Lower leg skin (tissue), 4 donors: ENCODE measurements at regions not wholly inside any gene's neighbourhood (a gene's known extent, or its start where the extent isn't known, plus 50 kb on each side); places are given as distances from the start of the nearest gene placed in this dataset.

Source experiments
- DNase-seq, 2 donors: peaks; one replicate each; pipeline ENCODE4 v3.0.0-alpha.2; 2019; ENCODE audit warnings: low spot score in 2 of 2
- H3K4me3 ChIP-seq: fragments of 200-600 bp; sonication (generic); 2 replicates; pipeline ENCODE4 v1.5.1; 2017; ENCODE audit warnings: mild to moderate bottlenecking, low read depth; ENCODE audit not compliant: poor library complexity, severe bottlenecking
- POLR2A ChIP-seq, 2 donors: fragments of 450-650 bp; IDR thresholded peaks; one replicate each; pipeline ENCODE4 v1.6.1; 2016 to 2017; ENCODE audit warnings: antibody characterized with exemption in 2 of 2, mild to moderate bottlenecking in 1 of 2, moderate library complexity in 1 of 2
- WGBS, 2 donors: methylation state at CpG; one replicate each; pipeline ENCODE4 v1.1.5; 2018; 5-methylcytosine and 5-hydroxymethylcytosine counted together
- intact Hi-C: fragments of 100-400 bp; cut with DNase I; formaldehyde crosslinking; loops from one replicate; pipeline ENCODE4 v1.15.0; 2023; ENCODE audit warnings: low total_unique reads
- TF ChIP-seq, protein P1 (sequence below), 3 donors: fragments of 450-650 bp; IDR thresholded peaks; one replicate each; pipeline ENCODE4 v1.5.1; 2016; ENCODE audit warnings: antibody characterized with exemption in 3 of 3, mild to moderate bottlenecking in 3 of 3, moderate library complexity in 2 of 3

DNA sequence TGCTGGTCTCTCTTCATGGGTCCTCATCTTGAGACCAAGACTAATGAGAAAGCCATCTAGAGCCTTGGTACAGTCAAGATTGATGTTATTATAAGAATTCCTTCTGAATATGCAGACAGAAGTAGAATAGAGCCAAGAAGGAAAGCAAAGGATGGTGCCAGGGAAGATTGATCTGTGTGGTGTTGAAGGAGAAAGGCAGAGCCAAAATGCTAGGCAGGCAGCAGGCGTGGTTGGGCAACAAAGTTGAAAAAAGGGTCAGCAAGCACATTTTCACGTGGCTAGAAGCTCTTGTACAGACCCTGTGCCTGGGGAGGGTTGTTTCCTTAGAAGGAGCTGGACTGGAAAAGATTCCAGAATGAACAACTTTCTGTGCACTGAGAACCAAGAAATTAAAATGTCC lies 319.7 kb upstream of the ARGLU1 start:
- 37 to 41% methylated on average over 2 of the region's 2 CpGs for whole genome bisulfite sequencing, 2 donors
- TF ChIP-seq, protein P1, sequence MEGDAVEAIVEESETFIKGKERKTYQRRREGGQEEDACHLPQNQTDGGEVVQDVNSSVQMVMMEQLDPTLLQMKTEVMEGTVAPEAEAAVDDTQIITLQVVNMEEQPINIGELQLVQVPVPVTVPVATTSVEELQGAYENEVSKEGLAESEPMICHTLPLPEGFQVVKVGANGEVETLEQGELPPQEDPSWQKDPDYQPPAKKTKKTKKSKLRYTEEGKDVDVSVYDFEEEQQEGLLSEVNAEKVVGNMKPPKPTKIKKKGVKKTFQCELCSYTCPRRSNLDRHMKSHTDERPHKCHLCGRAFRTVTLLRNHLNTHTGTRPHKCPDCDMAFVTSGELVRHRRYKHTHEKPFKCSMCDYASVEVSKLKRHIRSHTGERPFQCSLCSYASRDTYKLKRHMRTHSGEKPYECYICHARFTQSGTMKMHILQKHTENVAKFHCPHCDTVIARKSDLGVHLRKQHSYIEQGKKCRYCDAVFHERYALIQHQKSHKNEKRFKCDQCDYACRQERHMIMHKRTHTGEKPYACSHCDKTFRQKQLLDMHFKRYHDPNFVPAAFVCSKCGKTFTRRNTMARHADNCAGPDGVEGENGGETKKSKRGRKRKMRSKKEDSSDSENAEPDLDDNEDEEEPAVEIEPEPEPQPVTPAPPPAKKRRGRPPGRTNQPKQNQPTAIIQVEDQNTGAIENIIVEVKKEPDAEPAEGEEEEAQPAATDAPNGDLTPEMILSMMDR (IDR thresholded peaks at IDR 0.05): no peak
- no peak for TF ChIP-seq POLR2A (IDR thresholded peaks at IDR 0.05)
- no peak for DNase-seq
- H3K4me3 ChIP-seq: no peak overlapping the region
- intact Hi-C loops: no loop called here

DNA sequence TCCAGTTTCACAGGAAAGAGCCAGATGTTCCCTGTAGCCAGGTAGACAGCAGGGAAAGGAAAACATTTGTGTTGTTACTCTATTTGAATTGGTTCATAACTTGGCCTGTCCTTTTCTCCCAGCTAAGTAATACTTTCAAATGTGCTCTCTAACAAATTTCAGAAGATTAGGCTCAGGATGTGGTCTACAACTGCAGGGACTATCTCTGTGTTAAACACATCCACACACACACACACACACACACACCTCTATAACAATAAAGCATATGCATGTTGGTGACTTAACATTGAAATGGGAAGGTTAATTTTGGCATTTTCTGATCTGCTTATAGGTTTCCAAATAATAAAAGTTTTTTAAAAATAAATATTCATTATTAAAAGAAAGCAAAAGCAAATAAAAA lies 316.0 kb upstream of the ARGLU1 start:
- no peak for TF ChIP-seq POLR2A (IDR thresholded peaks at IDR 0.05)
- TF ChIP-seq, protein P1 (IDR thresholded peaks at IDR 0.05): no peak
- intact Hi-C loops: no loop called here
- no peak for DNase-seq
- no peak overlapping the region for H3K4me3 ChIP-seq

DNA sequence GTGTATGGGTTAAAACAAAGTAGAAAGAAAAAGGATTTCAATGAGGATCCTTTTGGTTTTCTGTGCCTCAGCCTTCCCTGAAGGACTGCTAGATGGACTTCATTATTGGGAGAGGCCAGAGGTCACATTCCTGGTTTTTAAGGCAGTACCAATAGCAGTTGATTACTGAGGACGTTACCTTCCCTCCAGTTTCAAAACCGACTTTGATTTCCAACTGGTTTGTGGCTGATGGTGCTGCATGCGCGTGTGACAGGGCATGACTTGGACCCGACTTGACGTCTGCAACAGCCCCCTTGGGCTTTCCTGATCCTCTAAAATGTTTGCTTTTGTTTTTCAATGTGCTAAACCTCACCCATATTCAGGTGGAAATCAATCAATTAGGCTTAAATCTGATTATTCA lies 314.3 kb upstream of the ARGLU1 start:
- TF ChIP-seq, protein P1 (IDR thresholded peaks at IDR 0.05): no peak
- TF ChIP-seq POLR2A (IDR thresholded peaks at IDR 0.05): no peak
- intact Hi-C loops: no loop called here
- WGBS, 2 donors: 56 to 61% methylated on average over 6 of the region's 6 CpGs
- H3K4me3 ChIP-seq: no peak overlapping the region
- DNase-seq: no peak

DNA sequence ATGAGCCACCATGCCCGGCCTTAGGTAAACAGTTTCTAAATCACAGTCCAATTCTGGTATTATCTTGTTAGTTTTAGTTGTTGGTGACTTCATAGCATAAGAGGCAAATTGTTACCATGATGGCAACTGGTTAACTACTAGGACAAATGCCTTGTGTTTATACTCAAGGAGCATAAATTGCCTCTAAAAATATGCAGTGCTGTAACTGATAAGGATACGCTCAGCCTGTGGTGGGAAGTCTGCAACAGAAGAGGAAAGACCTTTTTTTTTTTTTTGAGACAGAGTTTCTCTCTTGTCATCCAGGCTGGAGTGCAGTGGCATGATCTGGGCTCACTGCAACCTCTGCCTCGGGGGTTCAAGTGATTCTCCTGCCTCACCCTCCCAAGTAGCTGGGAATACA lies 311.9 kb upstream of the ARGLU1 start:
- TF ChIP-seq, protein P1 (IDR thresholded peaks at IDR 0.05): no peak
- no peak for TF ChIP-seq POLR2A (IDR thresholded peaks at IDR 0.05)
- WGBS, 2 donors: 72 to 74% methylated on average over 3 of the region's 3 CpGs
- no peak for DNase-seq
- intact Hi-C loops: no loop called here
- no peak overlapping the region for H3K4me3 ChIP-seq

DNA sequence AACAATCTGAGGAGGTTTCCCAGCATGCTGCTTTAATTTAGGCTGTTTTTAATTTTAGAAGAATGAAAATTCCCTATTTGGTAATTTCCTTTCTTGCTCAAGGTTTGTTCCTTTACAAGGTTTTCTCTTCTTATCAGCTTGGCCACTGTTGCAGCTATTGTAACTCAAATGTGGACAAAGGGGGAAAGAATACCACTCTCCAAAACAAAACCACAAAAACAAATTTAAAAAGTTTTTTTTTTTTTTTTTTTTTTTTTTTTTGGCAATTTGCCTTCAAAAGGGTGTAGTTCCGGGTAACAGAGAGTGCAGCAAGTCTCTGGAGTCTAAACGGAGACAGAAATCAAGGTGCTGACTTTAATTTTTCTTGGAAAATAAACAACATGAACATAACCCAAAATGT lies 306.4 kb upstream of the ARGLU1 start:
- intact Hi-C loops: no loop called here
- no peak for DNase-seq
- no peak overlapping the region for H3K4me3 ChIP-seq
- 4 to 13% methylated on average over 2 of the region's 2 CpGs for WGBS, 2 donors
- TF ChIP-seq, protein P1 (IDR thresholded peaks at IDR 0.05): no peak
- TF ChIP-seq POLR2A (IDR thresholded peaks at IDR 0.05): no peak

DNA sequence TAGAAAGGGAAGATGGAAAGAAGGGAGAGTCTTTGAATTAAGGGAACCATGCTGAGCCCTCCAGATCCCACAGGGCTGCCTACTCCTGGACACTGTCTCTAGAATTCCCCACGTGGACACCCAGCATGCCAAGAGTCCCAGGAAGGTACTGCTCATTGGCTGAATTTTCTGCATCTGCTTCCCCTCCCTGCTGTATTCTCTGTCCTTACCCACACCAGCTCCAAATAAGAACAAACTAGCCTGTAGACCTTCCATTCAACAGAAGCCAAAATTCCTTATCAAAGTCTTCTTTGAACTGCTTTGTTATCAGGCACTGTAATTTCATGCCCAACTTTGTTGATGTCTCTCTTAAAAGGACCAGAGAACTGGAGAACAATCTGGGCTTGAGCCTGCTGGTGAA lies 305.9 kb upstream of the ARGLU1 start:
- 61 to 71% methylated on average over 1 of the region's 1 CpG for WGBS, 2 donors
- H3K4me3 ChIP-seq: no peak overlapping the region
- no peak for TF ChIP-seq POLR2A (IDR thresholded peaks at IDR 0.05)
- TF ChIP-seq, protein P1 (IDR thresholded peaks at IDR 0.05): no peak
- intact Hi-C loops: no loop called here
- DNase-seq: no peak
